ENCODE measurements at regions not wholly inside any gene's neighbourhood (a gene's known extent, or its start where the extent isn't known, plus 50 kb on each side); places are given as distances from the start of the nearest gene placed in this dataset.

GRCh38 chr17:33978889-33979288 is 276.2 kb upstream of the CCL2 start:
- ATAC-seq (no peak), DNase-seq (no peak)

- no peak for ATAC-seq
- DNase-seq = no peak
These were observed 274.9 kb upstream of the CCL2 start for GRCh38 chr17:33980193-33980592.

GRCh38 chr17:33981711-33982601 is 273.1 kb upstream of the CCL2 start:
- ATAC-seq (no peak), DNase-seq (no peak)

DNA sequence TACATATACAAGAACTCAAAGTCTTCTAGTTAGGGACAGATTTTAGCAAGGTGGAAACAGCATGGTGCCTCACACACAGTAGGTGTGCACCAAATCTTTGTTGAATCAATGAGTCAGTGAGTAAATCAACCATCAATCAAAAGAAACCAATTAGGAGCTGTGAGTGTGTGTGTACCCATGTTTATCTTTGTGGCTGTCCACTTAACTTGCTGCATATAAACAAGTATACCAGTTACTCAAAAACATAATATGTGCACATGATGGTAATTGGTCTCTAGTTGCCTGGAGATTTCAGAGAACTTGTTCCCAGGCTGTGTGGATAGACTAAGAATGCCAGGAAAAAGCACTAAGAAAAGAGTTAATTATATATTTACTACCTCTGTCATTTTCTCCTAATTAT is 272.2 kb upstream of the CCL2 start:
- no peak for DNase-seq
- no peak for ATAC-seq

DNA sequence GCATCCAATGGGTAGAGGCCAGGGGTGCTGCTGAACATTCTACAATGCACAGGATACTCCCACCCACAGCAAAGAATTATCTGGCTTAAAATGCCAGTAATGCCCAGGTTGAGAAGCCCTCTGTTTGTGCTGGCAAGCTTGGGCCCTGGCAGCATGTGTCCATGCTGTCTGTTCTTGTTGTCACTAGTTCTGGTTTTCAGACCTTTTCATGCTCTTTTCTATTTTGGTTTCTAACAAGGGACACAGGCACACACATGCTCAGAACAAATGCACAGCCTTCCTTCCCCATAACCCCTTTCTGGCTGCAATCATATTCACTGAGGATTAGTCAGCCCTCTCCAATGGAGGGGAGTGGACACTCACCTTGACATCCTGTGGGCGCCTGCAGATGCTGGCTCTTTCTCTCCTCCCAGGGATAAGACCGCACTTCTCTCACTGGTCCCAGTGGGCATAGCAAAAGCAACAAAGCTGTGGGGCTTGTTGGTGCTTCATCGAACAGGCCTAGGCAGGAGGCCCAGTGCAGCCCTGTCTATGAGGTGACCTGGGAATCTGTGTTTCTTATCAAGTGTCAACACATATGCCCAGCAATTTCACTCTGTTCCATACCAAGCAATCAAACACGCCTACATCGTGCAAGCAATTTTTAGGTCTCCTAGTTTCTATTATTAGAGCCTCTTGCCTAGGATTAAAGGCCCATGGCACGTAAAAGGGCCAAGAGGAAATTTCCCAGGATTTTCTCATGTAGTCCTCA is 271.1 kb upstream of the CCL2 start:
- ATAC-seq = no peak
- no peak for DNase-seq

DNA sequence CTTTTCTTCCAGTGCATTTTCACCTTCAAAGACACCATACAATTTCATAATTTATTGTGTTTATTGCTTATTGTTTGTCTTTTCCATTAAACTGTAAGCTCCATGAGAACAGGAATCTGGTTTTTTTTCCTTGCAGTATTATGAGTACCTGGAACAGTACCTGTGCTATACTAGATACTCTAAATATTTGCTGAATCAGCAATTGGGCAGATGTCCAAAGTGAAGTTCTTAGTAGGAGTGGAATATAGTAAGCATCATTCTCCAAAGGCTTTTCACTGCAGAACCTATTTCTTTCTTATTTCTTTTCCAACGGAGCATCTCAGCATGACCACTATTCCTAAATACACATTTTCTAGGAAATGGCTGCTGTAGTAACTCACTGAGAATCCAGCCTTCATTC is 269.0 kb upstream of the CCL2 start:
- DNase-seq (no peak), ATAC-seq (no peak)

GRCh38 chr17:33986566-33986965 is 268.5 kb upstream of the CCL2 start:
- ATAC-seq = no peak
- DNase-seq = no peak

DNA sequence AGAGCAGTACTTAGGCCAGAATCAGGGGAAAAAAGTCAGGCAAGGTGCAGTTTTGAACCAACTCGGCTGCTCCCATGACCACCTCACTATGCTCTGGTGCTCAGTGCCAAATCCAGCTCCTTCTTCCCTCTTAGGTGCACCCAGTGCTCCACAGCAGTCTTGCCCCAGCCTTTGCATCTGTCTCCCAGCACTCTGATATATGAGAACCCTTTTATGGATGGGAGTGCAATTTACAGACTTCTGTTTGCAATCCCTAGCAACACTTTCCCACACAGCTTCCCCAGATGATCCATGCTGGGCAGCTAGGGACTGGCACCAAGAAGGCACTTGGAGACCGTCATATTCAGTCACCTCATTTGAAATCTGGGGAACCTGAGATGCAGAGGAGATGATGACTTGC is 267.9 kb upstream of the CCL2 start:
- DNase-seq (no peak), ATAC-seq (no peak)

DNA sequence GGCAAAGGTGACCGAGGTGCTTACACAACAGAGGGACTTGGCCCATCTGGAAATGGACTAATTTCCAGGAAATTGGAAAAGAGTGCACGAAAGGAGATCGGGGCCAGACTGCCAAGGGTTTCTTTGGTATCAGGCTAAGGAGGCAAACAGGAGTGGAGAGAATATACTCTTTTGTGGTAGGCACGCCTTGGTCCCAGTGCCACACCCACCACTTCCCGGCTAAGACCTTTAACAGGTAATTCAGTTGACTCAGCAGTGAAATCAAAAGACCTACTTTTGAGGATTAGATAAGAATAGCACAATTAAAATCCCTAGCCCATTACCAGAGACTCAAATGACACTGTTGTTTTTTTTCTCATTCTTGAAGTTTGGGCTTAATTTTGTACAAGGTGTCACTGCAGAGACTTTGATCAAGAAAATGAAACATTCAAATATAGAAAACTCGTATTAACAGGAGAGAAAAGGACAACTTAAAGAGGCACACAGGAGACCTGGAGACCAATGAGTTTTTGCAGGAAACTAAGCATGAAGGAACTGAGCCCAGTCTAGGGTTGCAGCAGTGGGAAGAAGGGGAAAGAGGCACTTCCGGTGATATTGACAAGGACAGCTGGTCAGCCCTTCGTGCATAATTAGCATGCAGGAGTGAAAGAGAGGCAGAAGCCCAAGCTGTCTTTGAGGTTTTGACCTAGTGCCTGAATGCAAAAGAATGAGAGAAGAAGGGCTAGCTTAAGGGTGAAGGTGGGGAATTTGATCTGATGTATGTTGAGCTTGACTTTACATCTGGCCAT is 265.5 kb upstream of the CCL2 start:
- DNase-seq (no peak), ATAC-seq (no peak)

GRCh38 chr17:33990943-33991706 is 264.0 kb upstream of the CCL2 start:
- ATAC-seq = no peak

DNA sequence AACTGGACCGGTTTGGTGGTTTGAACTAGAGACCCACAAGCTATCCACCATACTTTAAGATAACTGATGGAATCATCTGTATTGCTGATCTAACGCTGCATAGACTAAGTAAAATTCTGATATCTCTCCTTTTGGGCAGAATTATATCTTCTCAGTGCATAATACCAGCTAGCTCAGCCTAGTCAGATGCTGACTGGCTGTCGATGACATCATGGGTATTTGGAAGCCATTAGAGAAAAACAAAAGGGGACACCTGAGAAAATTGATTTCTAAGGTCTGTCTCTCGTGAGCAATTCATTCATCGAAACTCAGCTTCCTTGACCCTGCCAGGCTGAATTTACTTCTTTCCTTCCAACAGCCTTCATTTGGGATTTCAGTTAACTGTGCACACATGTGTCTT is 263.0 kb upstream of the CCL2 start:
- no peak for DNase-seq
- ATAC-seq = no peak

More at GRCh38 chr17:33990943-33991706, 264.0 kb upstream of the CCL2 start:
- DNase-seq = no peak

- DNase-seq (no peak), ATAC-seq (no peak)
These were observed 254.4 kb upstream of the CCL2 start for GRCh38 chr17:34000639-34001038.

DNA sequence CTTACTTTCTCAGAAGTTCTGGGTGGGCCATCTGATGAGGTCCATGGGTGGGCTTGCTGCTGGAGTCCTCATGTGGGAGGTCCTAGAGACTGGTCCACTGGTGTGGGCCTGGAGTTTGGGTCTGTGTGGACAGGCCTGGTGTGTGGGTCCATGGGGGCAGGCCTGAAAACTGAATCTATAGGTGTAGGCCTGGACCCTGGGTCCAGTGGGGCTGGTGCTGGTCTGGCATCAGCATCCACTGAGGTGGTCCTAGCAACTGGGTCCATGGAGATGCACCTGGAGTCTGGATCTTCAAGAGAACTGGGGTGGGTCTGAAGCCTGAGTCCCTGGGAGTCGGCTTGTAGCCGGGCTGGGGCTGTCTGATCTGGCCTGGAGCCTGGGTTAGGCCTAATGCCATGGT is 253.8 kb upstream of the CCL2 start:
- no peak for ATAC-seq
- no peak for DNase-seq

GRCh38 chr17:34006126-34006525 is 249.0 kb upstream of the CCL2 start:
- no peak for DNase-seq
- no peak for ATAC-seq

GRCh38 chr17:34008125-34008524 is 247.0 kb upstream of the CCL2 start:
- ATAC-seq (no peak), DNase-seq (no peak)

DNA sequence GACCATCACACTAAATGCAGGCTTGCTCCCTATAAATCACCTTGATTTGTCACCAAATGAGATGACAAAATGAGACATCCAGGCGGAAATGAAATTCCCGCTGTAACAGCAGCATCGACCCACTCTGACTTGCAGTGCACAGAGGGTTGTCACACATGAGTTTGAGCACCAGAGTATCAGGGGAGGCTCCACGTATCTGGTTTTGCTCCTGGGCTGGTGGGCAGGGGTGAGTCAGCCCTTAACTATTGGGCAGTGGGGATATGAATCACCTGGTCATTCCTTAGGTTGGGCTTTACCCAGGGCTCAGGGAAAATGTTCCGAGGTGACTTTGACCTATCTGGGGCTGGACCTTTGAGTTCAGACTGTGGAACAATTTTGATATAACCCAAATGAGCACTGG is 245.2 kb upstream of the CCL2 start:
- ATAC-seq (no peak), DNase-seq (no peak)

- DNase-seq (no peak), ATAC-seq (no peak)
These were observed 244.6 kb upstream of the CCL2 start for GRCh38 chr17:34010534-34010933.

DNA sequence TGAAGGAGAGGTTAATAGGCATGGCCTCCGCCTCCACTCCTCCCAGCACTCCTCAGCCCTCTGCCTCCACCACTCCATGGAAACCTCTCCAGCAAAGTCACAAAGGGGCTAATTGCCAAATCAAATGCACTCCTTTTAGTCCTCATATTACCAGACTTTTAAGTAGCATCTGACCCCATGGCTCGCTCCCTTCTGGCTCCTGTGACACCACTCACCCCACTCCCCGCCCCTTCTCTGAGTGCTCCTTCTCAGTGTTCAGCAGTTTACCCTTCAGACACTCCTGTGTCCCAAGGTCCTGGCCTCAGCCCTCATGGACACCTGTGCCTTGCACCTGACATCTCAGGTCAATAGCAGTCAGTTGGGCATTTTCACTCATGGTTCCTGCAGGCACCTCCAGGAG is 243.5 kb upstream of the CCL2 start:
- DNase-seq (no peak), ATAC-seq (no peak)

GRCh38 chr17:34012709-34013375 is 242.2 kb upstream of the CCL2 start:
- no peak for DNase-seq

GRCh38 chr17:34015253-34015652 is 239.8 kb upstream of the CCL2 start:
- no peak for DNase-seq
- no peak for ATAC-seq

More at GRCh38 chr17:34012709-34013375, 242.2 kb upstream of the CCL2 start:
- no peak for ATAC-seq

DNA sequence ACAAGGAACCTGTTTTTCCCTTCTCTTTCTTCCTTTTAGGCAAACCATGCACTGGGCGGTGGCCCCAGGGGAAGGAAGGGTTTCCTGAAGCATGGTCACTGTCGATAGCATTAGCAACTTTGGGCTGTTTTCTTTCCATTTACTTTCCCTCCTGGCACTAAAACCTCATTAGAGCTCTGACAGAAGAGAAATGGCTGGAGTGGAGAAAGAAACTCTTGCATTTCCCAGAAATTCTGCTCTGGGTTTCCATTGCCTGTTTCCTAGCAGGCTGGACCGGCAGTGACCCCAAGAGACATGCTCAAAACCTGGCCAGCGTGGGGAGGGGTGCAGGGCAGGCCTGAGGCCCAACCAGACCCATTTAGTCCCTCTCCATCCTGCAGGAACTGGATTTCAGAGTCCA is 230.7 kb upstream of the CCL2 start:
- DNase-seq = no peak
- no peak for ATAC-seq

Measured in stimulated activated naive CD8-positive, alpha-beta T cell treated with anti-CD3 and anti-CD28 coated beads, Interleukin-15, Interleukin-2, amounts not matched to agents 100 U/mL and 50 U/mL, for 24 hours (primary cell).